ENCODE measurements at regions not wholly inside any gene's neighbourhood (a gene's known extent, or its start where the extent isn't known, plus 50 kb on each side); places are given as distances from the start of the nearest gene placed in this dataset.
A peak's percentile ranks its signal among the peaks of the same experiment; 100 is the strongest.
"Not testable (repeated sequence)": the region's sequence is repeated elsewhere in the genome, so short reads cannot be mapped to it uniquely, and the experiment has no call there.

DNA sequence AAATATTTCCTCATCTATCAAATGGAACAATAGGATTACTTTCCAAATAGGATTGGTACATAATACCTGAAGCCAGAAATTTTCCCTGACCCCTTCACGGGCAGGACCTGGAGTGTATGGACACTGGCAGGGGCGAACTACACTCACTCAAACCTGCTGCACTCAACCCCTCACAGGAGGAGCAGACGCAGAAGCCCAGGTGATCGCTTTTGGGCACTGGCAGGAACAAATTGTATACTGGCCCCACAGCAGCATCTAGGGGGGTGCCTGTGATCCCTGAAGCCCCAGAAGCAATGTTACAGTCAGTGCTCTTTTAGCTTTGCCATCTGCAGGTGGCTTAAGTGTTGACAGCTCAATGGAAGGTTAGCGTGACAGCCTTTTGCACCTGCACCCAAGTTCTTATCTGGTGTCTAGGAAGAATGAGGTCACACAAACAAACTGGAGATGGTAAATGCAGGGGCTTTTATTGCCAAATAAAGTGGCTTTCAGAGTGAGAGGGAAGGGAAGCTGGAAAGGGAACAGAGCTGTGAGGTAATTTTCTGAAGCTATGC is 199.2 kb upstream of the NEGR1 start:
- DNase-seq: no peak

GRCh38 chr1:72466376-72466775 is 184.0 kb upstream of the NEGR1 start:
- DNase-seq: no peak

- DNase-seq: no peak
These were observed 180.0 kb upstream of the NEGR1 start for GRCh38 chr1:72462186-72462905.

DNA sequence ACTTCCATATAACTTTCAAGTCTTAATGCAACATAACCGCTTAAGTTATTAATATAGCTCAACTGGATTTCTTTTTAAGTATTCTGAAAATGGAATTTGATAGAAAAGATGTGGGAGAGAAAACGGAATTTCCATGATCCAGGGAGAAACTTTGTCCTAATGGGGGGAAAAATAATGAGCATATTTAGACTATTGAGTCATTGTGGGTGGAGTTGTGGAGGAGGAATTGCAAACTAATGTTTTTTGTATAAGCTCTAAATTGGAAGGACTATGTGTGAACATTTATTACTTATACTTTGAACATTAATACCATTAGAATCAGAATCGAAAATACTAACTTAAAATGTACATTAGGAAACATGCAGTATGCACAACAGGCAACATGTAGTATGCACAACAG is 159.9 kb upstream of the NEGR1 start:
- no peak for DNase-seq

DNA sequence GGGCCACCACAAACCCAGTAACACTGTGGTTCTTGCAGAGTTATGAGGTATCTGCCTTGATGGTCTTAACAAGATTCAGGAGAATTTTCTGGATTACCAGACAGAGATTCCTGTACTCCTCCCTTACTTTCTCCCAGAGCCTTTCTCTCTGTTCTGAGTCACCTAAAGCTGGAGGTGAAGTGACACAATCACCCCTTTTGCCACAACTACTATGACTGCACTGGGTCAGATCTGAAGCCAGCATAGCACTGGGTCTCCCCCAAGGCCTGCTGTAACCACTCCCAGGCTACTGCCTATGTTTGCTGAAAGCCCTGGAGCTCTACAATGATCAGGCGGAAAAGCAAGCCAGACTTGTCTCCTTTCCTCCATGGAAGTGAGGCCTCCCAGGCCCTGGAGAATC is 156.7 kb upstream of the NEGR1 start:
- DNase-seq: no peak

DNA sequence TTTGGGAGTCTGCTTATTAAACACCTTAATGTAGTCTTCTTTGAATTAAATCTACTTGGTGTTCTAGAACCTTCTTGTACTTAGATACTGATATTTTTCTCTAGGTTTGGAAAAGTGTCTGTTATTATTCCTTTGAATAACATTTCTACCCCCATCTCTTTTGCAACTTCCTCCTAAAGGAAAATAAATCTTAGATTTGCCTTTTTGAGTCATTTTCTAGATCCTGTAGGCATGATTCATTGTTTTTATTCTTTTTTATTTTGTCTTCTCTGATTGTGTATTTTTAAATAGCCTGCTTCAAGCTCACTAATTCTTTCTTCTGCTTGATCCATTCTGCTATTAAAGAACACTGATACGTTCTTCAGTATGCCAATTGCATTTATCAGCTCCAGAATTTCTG is 155.9 kb upstream of the NEGR1 start:
- no peak for DNase-seq

DNA sequence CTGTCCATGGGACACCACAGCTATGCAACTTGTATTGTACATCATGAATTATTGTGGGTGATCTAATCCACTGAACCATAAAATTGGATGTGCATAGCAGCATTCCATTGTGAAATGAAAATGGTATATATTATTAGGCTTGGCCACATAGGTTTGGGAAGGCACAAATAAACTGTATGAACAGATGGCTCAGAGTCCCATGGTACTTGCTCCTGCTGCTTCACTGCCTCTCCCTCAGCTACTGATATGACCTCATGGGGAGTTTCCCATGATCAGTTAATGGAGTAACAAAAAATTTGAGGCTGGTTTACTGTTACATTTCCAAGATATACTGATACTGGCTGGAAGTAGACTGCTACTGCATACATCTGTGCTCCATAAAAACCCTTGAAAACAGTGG is 152.7 kb upstream of the NEGR1 start:
- peak; percentile 77 for DNase-seq

GRCh38 chr1:72434070-72434469 is 151.7 kb upstream of the NEGR1 start:
- no peak for DNase-seq

DNA sequence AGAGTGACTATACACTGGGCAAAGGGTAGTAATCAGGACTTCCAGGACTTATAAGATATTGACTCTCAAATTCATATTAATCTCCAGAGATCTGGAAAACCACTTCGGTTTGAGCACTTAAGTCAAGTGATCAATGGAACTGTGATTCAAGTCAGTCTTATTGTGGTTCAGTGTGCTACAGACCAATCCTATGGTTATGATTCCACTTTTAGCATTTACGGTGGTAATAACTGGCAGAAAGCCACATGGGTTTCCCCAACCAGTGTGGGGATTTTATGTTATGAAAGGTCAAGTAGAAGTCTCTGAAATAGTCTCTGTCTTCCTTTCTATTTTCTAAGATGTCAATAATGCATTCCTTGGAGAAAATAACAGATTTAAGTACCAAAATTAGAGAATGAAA is 151.3 kb upstream of the NEGR1 start:
- DNase-seq: no peak

GRCh38 chr1:72432645-72433267 is 150.4 kb upstream of the NEGR1 start:
- no peak for DNase-seq

DNA sequence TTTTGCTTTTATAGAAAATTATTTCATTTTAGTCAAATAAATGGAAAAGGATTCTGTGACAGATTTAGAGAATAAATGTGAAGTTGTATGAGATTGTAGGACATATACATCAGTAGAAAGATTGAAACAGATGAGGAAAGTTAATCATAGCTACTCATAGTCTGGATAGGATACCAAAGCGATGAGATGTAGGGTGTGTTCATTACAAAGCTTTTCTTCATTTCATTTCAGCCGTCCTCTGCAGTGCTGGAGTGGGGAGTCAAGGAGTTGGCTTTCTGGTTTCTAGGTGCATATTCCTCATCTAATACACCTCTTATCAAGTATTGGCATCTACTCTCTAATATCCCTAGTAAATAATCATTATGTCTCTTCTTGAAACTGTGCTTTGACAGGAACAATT is 149.5 kb upstream of the NEGR1 start:
- DNase-seq: no peak

GRCh38 chr1:72428276-72428675 is 145.9 kb upstream of the NEGR1 start:
- not testable (repeated sequence) for DNase-seq

GRCh38 chr1:72419229-72419628 is 136.9 kb upstream of the NEGR1 start:
- DNase-seq: no peak

DNA sequence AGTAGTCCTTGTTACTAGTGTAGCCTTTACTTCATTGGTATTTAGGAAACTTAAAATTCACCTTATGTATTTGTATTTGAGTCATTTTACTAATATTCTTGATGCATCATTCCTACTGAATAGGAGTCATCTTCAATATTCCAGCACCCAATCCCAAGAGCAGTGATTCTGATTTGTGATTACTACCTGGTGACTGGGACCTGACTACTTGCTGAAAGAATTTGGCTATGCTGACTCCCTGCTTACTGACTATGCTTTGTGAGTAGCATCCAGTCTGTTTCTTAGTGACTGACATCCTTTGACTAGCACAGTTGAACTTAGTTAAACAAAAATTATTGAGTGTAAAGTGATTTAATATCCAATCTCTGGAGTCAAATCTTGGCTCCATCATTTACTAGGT is 129.9 kb upstream of the NEGR1 start:
- no peak for DNase-seq

GRCh38 chr1:72399807-72400206 is 117.5 kb upstream of the NEGR1 start:
- no peak for DNase-seq

DNA sequence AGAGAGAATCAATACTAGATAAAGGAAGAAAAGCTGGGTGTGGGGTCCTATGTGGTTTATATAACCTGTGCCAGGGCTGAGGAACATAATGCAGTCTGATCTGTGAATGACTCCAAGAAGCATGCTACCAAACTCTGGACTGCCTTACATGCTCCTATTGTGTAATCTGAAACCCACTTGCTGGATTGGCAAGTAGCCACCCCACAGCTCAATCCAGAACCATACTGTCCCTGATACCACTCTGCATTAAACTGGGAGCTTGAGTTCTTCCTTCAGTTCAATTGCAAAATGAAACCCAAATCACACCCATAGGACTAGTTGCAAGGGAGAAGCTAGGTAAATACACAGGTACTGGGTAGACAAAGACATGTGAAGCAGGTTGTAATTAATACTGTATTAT is 115.4 kb upstream of the NEGR1 start:
- DNase-seq: no peak

DNA sequence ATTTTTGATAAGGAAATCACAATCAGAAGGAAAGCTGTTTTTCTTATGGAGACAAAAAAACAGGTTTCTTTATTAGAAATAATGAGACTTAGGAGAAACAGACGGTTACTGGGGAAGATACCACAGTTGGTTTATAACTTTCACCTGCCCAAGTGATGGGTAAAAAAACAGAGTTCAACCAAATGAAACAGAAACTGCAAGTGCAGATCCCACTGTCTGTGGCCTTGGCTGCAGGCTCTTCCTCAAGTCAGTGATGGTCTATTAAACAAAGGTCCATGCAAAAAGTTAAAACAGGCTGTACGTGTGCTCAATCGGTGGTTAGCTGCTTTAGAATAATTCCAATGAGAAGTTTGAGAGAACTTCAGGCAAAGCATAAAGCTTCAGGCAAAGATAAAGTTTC is 112.1 kb upstream of the NEGR1 start:
- no peak for DNase-seq

DNA sequence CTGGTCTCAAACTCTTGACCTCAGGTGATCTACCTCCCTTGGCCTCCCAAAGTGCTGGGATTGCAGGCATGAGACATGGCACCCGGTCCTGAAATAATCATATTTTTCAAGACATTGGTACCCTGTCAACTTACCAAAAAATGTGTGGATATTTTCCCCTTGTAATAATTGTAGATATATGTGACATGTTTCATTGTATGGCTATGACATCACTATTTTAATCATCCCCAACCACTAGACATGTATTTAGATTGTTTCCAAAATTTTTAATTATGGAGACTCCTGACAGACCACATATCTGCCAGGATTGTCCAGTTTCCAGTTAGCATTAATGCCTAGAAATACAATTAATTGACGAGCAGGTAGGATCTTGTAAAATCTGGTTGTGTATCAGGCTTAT is 96.7 kb upstream of the NEGR1 start:
- DNase-seq: no peak

- no peak for DNase-seq
These were observed 92.9 kb upstream of the NEGR1 start for GRCh38 chr1:72375226-72375625.

DNA sequence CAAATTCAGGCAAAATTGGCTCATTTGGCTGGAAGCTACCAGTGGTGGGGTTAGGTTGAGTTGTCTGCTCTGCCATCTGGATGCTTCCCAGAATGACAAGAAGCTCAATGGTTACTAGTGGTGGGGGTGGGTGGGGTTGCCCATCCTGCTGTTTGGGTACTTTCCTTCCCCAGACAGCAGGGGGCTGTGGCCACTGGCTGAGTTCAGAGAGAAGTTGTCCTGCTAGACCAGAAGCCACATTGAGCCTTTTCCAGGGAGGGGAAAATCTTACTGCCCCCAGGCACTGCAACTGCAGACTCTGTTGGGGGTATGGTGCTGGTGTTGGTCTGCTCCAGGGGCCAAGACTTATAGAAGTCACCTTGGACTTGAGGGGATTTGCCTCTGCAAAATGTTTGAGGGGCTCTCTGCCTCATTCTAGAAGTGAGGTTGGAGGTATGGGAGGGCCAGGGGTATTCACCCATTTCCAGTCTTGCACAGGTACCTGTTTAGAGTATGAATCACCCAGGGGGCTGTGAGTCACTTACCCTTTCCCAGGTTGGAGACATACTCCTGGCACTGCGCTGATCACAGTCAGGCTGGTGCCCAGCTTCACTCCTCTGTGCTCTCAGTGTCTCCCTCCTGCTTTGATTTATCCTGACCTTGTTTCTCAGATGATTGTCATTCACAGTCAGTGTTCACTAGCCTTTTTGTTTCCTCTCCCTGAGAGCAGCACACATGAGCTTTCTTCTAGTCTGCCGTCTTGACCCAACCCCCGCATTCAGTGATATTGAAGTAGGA is 89.1 kb upstream of the NEGR1 start:
- DNase-seq: no peak

DNA sequence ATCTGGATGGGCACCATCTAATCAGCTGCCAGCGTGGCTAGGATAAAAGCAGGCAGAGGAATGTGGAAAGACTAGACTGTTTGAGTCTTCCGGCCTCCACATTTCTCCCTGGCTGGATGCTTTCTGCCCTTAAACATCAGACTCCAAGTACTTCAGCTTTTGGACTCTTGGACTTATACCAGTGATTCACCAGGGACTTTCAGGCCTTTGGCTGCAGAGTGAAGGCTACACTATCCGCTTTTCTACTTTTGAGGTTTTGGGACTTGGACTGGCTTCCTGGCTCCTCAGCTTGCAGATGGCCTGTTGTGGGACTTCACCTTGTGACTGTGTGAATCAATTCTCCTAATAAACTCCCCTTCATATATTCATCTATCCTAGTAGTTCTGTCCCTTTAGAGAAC is 88.5 kb upstream of the NEGR1 start:
- not testable (repeated sequence) for DNase-seq

- DNase-seq: no peak
These were observed 86.9 kb upstream of the NEGR1 start for GRCh38 chr1:72369069-72369757.

DNA sequence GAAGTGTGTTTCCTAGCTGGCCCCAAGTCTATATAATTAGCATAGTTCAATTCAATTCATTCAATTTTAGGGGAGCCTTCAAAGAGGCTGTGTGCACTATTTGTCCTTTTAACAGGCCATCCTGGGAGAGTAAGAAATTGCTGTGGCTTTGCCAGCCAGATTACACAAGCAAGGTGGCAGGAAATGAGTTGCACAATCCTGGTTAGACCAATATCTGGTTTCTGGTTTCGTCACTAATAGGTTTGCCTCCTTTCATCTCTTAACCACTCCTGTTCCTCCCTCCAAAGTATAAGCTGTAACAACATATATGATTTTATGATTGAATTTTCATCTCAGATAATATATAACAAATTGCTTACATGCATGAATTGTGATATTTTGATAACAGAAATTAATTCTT is 84.1 kb upstream of the NEGR1 start:
- DNase-seq: no peak
